ENCODE measurements at regions not wholly inside any gene's neighbourhood (a gene's known extent, or its start where the extent isn't known, plus 50 kb on each side); places are given as distances from the start of the nearest gene placed in this dataset.

DNA sequence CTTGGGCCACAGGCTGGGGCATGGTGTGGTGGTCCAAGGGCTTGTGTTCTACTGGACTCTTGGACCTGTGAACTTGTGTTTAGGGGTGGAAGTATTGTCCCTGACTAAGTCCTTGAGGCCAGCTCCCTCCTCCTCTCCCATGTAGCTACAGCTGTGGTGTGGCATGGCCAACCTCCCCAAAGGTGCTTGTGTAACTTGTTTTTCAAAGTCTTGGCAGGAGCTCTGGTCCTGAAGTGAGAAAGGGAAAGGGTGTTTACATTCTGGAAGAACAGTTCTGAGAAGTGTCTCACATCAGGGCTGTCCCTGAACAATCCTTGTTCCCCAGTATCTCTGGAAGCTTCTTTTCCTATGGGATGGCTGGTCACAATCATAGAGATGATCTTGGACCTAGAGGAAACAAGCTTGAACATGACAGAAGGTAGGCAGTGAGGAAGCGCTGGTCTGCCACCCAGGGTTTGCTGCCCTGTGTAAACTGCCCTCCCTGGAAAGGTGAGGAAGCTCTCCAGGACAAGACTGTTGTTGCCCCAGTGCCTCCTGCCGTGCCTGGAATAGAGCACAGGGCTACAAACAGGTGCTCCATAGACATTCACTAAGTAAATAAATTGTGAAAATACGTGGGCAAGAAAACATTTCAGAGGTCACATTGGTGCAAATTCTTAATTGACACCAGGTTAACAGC, 64.6 kb upstream of the KLF9 start:
- Histone ChIP-seq H3K4me1 (peaks cover 61 to 74% of the 10 kb centered on the region in 2 donors), H3K36me3 (no peaks in the 10 kb centered on the region), H3K4me3 (replicated peaks in 1 of 3) (no peak overlapping the region), H3K27ac (peak overlapping the region; percentile 90 to 97 (median 96)), H3K9me3 (no peaks in the 10 kb centered on the region), H3K27me3 (no peaks in the 10 kb centered on the region)
- TF ChIP-seq POLR2A (IDR thresholded peaks at IDR 0.05) = peak; percentile 6 to 75
- TF ChIP-seq, protein P1, sequence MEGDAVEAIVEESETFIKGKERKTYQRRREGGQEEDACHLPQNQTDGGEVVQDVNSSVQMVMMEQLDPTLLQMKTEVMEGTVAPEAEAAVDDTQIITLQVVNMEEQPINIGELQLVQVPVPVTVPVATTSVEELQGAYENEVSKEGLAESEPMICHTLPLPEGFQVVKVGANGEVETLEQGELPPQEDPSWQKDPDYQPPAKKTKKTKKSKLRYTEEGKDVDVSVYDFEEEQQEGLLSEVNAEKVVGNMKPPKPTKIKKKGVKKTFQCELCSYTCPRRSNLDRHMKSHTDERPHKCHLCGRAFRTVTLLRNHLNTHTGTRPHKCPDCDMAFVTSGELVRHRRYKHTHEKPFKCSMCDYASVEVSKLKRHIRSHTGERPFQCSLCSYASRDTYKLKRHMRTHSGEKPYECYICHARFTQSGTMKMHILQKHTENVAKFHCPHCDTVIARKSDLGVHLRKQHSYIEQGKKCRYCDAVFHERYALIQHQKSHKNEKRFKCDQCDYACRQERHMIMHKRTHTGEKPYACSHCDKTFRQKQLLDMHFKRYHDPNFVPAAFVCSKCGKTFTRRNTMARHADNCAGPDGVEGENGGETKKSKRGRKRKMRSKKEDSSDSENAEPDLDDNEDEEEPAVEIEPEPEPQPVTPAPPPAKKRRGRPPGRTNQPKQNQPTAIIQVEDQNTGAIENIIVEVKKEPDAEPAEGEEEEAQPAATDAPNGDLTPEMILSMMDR (IDR thresholded peaks at IDR 0.05) = no peak
- 15 to 40% methylated on average over 2 to 3 of the region's 3 CpGs for WGBS, 2 donors
- intact Hi-C loops (cut with DNase I) = no loop called here
- DNase-seq = peak; percentile 85 to 86

DNA sequence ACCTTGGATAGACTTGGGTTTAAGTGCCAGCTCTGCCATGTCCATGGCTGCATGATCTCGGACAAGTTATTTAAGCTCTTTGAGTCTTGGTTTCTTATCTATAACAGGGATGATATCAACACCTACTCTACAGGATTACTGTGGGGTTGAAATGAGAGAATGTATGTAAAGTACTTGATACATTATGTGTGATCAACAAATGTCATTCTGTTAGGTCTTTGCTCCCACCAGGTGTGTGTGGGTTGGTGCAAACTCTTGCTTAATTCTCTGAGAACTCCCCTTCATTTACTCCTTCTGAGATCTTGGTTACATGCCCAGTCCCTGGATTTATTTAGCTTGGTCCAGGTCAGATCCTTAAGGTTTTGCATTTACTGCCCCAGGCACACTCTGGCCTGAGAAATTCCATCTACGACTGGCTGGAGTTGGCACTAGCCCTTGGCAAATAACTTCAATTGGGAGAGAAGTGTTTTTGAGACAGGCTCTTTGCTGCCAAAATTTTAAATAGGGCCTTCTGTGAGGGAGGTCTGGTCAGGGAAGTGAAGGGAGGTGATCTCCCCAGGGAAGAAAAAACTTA, 63.5 kb upstream of the KLF9 start:
- Histone ChIP-seq H3K27ac (peak overlapping the region; percentile 90 to 97 (median 96)), H3K4me1 (peaks cover 61 to 72% of the 10 kb centered on the region in 2 donors), H3K27me3 (no peaks in the 10 kb centered on the region), H3K36me3 (no peaks in the 10 kb centered on the region), H3K9me3 (no peaks in the 10 kb centered on the region), H3K4me3 (replicated peaks in 1 of 3) (no peak overlapping the region)
- intact Hi-C loops (cut with DNase I) = no loop called here
- WGBS, 2 donors = 53 to 60% methylated on average over 2 of the region's 2 CpGs
- TF ChIP-seq, protein P1 (IDR thresholded peaks at IDR 0.05) = no peak
- peak in 1 of 2 donors; percentile 38 for TF ChIP-seq POLR2A (IDR thresholded peaks at IDR 0.05)
- peak; percentile 70 to 75 for DNase-seq

DNA sequence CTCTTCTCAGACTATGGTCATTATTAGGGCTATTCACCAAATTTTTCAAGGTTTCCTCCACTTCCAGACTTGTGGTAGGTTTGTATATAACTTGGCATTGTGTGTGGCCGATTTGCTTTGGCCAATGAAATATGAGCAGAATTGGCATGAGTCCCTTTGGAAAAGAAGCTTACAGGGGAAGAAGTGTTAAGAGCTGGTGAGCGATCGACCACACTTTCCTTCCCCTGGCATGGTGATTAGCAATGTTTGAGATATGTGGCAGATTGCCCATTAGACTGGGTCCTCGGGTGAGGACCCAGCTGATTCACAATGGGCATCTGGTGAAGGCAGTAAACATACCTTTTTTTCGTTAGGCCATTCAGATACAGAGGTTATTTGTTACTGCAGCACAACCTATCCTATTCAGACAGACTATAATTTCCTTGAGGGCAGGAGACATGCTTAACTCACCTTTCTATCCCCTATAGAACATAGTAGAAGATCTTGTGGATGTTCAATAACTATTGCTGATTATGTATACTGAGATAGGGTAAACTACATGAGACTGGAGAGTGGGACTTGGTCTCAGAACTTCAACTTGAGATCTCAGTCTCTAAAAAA, 62.8 kb upstream of the KLF9 start:
- peak overlapping the region; percentile 90 to 97 (median 96) for H3K27ac ChIP-seq
- peaks cover 57 to 64% of the 10 kb centered on the region in 2 donors for H3K4me1 ChIP-seq
- no peaks in the 10 kb centered on the region for H3K9me3 ChIP-seq
- TF ChIP-seq, protein P1 (IDR thresholded peaks at IDR 0.05) = no peak
- no peak for TF ChIP-seq POLR2A (IDR thresholded peaks at IDR 0.05)
- DNase-seq = no peak
- no peaks in the 10 kb centered on the region for H3K27me3 ChIP-seq
- intact Hi-C loops (cut with DNase I) = no loop called here
- no peak overlapping the region for H3K4me3 ChIP-seq (replicated peaks in 1 of 3)
- 80 to 88% methylated on average over 5 of the region's 5 CpGs for WGBS, 2 donors
- no peaks in the 10 kb centered on the region for H3K36me3 ChIP-seq

DNA sequence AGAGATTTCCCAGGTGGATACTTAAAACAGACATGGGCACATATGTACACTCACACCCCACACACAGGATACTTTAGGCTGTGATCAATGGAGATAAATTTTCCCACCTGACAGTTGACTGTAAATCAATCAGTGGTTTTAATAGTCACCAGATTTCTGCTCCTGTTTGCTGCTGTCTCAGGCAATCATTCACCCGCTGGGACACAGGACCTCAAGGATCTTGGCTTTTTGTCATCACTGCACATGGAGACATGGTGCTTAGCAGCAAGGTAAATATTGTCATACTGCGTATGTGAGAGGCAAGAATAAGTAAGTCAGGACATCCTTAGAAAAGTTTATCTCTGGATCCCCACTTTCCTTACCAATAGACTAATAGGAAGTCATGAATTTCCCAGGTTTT, 60.8 kb upstream of the KLF9 start:
- peaks cover 39 to 54% of the 10 kb centered on the region in 2 donors for H3K4me1 ChIP-seq
- intact Hi-C loops (cut with DNase I) = no loop called here
- TF ChIP-seq, protein P1 (IDR thresholded peaks at IDR 0.05) = no peak
- TF ChIP-seq POLR2A (IDR thresholded peaks at IDR 0.05) = no peak
- no peak overlapping the region for H3K4me3 ChIP-seq (replicated peaks in 1 of 3)
- no peaks in the 10 kb centered on the region for H3K9me3 ChIP-seq
- WGBS, 2 donors = 47 to 51% methylated on average over 2 of the region's 2 CpGs
- DNase-seq = peak; percentile 24 to 37
- no peaks in the 10 kb centered on the region for H3K27me3 ChIP-seq
- no peaks in the 10 kb centered on the region for H3K36me3 ChIP-seq
- H3K27ac ChIP-seq = peak overlapping the region; percentile 49 to 82 (median 66)

DNA sequence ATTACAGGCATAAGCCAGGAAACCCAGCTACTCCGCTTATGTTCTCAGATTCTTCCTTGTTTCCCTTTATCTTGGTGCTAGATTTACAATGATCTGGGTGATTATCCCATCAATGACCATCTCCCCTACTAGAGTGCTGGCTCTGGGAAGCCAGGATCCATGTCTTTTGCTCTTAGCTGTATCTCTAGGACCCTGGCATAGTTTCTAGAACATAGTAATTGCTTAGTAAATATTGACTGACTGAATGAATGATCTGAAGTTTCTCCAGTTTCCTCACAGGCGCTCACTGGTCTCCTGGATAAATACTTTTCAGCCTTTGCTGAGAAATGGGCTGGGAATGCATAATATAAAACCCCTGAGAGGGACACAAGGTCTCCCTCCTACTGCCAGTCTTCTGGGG, 60.0 kb upstream of the KLF9 start:
- TF ChIP-seq, protein P1 (IDR thresholded peaks at IDR 0.05) = no peak
- no peak for TF ChIP-seq POLR2A (IDR thresholded peaks at IDR 0.05)
- peak overlapping the region; percentile 49 to 82 (median 66) for H3K27ac ChIP-seq
- peaks cover 31 to 52% of the 10 kb centered on the region in 2 donors for H3K4me1 ChIP-seq
- 91 to 100% methylated on average over 2 of the region's 2 CpGs for WGBS, 2 donors
- intact Hi-C loops (cut with DNase I) = loop anchor here (5.0 kb wide), 1 partner anchor 47 kb away; no protein-coding TSS in a partner anchor
- no peaks in the 10 kb centered on the region for H3K9me3 ChIP-seq
- H3K27me3 ChIP-seq = no peaks in the 10 kb centered on the region
- DNase-seq = no peak
- H3K4me3 ChIP-seq (replicated peaks in 1 of 3) = no peak overlapping the region
- H3K36me3 ChIP-seq = no peaks in the 10 kb centered on the region

Data from thyroid gland (tissue), 4 donors.